ENCODE measurements at regions not wholly inside any gene's neighbourhood (a gene's known extent, or its start where the extent isn't known, plus 50 kb on each side); places are given as distances from the start of the nearest gene placed in this dataset.

- TF ChIP-seq EZH2 (IDR thresholded peaks at IDR 0.05) (no peak), FOXP2 (optimal IDR thresholded peaks at IDR 0.05; ENCODE audit: control extremely low read depth, extremely low read length, insufficient read depth) (no peak), POLR2AphosphoS5 (IDR thresholded peaks at IDR 0.05; ENCODE audit: borderline replicate concordance, low read depth, low read length) (no peak)
- no peak for DNase-seq (ENCODE audit: low read depth, low spot score)
Measured at GRCh38 chr17:72294487-72294893, 173.7 kb downstream of the SOX9 start.

DNA sequence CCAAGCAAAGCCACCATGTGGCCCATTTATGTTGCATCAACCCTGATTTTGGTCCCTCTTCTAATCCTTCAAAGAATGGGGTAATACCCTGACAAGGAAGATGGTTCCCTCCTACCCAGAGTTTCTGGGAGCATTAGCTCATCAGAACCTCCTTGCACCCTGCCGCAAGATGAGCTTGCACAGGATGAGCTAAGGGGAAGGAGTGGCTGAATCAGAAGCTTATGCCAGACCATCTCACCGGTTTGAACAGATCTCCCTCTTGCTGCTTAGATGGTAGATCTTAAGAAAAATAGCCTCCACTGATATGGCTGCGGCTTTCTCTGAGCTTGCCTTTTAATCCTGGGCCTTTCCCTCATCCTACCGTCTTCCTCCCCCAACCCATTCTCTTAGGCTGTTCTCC, 175.1 kb downstream of the SOX9 start:
- no peak overlapping the region for H3K27ac ChIP-seq
- TF ChIP-seq EZH2 (IDR thresholded peaks at IDR 0.05), result no peak
- TF ChIP-seq POLR2AphosphoS5 (IDR thresholded peaks at IDR 0.05; ENCODE audit: borderline replicate concordance, low read depth, low read length), result no peak
- TF ChIP-seq FOXP2 (optimal IDR thresholded peaks at IDR 0.05; ENCODE audit: control extremely low read depth, extremely low read length, insufficient read depth), result no peak
- no peak overlapping the region for H3K9ac ChIP-seq (ENCODE audit: insufficient read length)
- no peaks in the 10 kb centered on the region for H3K9me3 ChIP-seq (ENCODE audit: low read depth, low read length)
- no peaks in the 10 kb centered on the region for H3K36me3 ChIP-seq (ENCODE audit: insufficient read depth, low read length)
- no peak for DNase-seq (ENCODE audit: low read depth, low spot score)
- no peak overlapping the region for H3K4me3 ChIP-seq

More at GRCh38 chr17:72294487-72294893, 173.7 kb downstream of the SOX9 start:
- Histone ChIP-seq H3K4me3 (no peak overlapping the region), H3K9me3 (ENCODE audit: low read depth, low read length) (no peaks in the 10 kb centered on the region), H3K9ac (ENCODE audit: insufficient read length) (no peak overlapping the region), H3K36me3 (ENCODE audit: insufficient read depth, low read length) (no peaks in the 10 kb centered on the region), H3K27ac (no peak overlapping the region)

- TF ChIP-seq FOXP2 (optimal IDR thresholded peaks at IDR 0.05; ENCODE audit: control extremely low read depth, extremely low read length, insufficient read depth) (no peak), POLR2AphosphoS5 (IDR thresholded peaks at IDR 0.05; ENCODE audit: borderline replicate concordance, low read depth, low read length) (no peak), EZH2 (IDR thresholded peaks at IDR 0.05) (no peak)
- Histone ChIP-seq H3K27ac (no peak overlapping the region), H3K9ac (ENCODE audit: insufficient read length) (no peak overlapping the region), H3K4me3 (no peak overlapping the region), H3K36me3 (ENCODE audit: insufficient read depth, low read length) (no peaks in the 10 kb centered on the region), H3K9me3 (ENCODE audit: low read depth, low read length) (no peaks in the 10 kb centered on the region)
- DNase-seq (ENCODE audit: low read depth, low spot score), result no peak
Measured at GRCh38 chr17:72296456-72296855, 175.6 kb downstream of the SOX9 start.

DNA sequence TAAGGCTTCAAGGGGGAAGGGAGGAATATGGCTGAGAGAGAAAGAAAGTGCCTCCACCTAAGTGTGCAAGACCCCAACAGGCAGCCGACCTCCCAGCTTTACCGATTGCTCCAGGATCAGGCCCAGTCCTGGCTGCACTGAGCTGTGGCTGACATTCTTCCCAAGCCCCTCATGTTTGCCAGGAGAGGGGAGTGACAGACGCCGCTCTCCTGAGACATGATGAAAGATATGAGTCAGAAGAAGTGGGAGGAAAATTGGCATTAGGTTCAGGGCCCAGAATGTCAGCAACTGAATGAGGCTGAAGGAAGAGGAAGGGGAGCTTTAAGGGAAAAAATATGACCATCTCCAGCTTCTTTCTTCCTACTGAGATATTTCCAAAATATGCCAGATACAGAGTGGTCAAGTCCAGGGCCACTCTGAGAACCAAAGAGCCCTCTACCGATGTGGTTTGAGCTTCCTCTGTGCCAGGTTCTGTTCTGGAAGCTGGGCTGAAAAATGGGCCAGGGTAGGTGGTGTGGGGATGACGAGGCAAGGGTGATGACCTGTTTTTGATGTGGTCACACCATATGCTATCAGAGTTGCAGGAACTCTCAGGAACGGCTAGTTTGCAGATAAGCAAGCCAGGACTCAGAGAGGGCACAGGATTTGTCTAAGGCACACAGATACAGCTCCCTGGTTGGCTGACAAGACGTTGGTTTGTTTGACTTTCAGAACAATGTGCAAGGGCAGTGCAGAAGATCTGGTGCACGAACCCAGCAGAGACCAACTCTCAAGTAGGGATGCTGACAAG, 176.7 kb downstream of the SOX9 start:
- no peak overlapping the region for H3K27ac ChIP-seq
- H3K9ac ChIP-seq (ENCODE audit: insufficient read length), result no peak overlapping the region
- no peak for DNase-seq (ENCODE audit: low read depth, low spot score)

DNA sequence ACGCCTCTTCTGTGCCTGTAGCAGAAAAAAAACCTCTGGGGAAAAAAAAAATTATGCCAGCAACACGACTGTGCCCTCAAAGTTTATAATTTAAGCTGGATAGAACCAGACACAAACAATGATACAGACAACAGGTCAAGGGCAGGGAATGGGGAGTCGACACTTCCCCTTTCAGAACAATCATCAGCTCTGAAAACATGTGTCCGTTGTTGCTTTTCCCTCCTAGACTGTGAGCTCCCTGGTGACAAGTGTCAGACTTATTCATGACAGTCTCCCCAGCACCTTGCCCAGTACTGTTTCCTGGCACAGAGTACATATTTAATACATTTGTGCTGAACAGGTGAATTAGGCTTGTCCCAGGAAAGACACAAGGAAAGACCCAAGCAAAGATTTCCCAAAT, 178.3 kb downstream of the SOX9 start:
- H3K4me3 ChIP-seq, result no peak overlapping the region
- TF ChIP-seq FOXP2 (optimal IDR thresholded peaks at IDR 0.05; ENCODE audit: control extremely low read depth, extremely low read length, insufficient read depth) (no peak), POLR2AphosphoS5 (IDR thresholded peaks at IDR 0.05; ENCODE audit: borderline replicate concordance, low read depth, low read length) (no peak), EZH2 (IDR thresholded peaks at IDR 0.05) (no peak)
- H3K9ac ChIP-seq (ENCODE audit: insufficient read length), result no peak overlapping the region
- no peak for DNase-seq (ENCODE audit: low read depth, low spot score)
- no peak overlapping the region for H3K27ac ChIP-seq
- no peaks in the 10 kb centered on the region for H3K36me3 ChIP-seq (ENCODE audit: insufficient read depth, low read length)
- H3K9me3 ChIP-seq (ENCODE audit: low read depth, low read length), result no peaks in the 10 kb centered on the region

More for the DNA sequence above, 176.7 kb downstream of the SOX9 start:
- Histone ChIP-seq H3K4me3 (no peak overlapping the region), H3K9me3 (ENCODE audit: low read depth, low read length) (no peaks in the 10 kb centered on the region), H3K36me3 (ENCODE audit: insufficient read depth, low read length) (no peaks in the 10 kb centered on the region)
- no peak for TF ChIP-seq POLR2AphosphoS5 (IDR thresholded peaks at IDR 0.05; ENCODE audit: borderline replicate concordance, low read depth, low read length)

DNA sequence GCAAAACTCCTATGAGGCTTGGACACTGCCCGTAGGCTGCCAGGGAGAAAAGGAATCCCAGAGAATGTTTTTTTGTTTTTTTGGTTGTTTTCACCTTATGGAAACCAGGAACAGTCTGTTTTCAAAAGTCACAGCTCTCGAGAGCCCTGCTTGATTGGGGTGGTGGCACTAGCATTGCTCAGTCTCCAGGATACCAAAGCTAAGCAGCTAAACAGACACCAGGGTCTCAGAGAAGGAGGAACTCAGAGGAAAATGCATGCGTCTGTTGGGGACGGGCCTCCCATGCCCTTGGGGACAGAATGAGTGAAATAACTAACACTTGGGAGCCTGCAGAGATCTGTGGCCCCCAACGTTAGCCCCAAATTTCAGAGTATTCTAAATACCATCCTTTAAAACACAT, 178.8 kb downstream of the SOX9 start:
- no peak for DNase-seq (ENCODE audit: low read depth, low spot score)
- Histone ChIP-seq H3K9me3 (ENCODE audit: low read depth, low read length) (no peaks in the 10 kb centered on the region), H3K27ac (no peak overlapping the region), H3K36me3 (ENCODE audit: insufficient read depth, low read length) (no peaks in the 10 kb centered on the region), H3K4me3 (no peak overlapping the region), H3K9ac (ENCODE audit: insufficient read length) (no peak overlapping the region)
- TF ChIP-seq FOXP2 (optimal IDR thresholded peaks at IDR 0.05; ENCODE audit: control extremely low read depth, extremely low read length, insufficient read depth) (no peak), POLR2AphosphoS5 (IDR thresholded peaks at IDR 0.05; ENCODE audit: borderline replicate concordance, low read depth, low read length) (no peak), EZH2 (IDR thresholded peaks at IDR 0.05) (no peak)

GRCh38 chr17:72301887-72302286, 181.1 kb downstream of the SOX9 start:
- Histone ChIP-seq H3K9me3 (ENCODE audit: low read depth, low read length) (no peaks in the 10 kb centered on the region), H3K9ac (ENCODE audit: insufficient read length) (no peak overlapping the region), H3K4me3 (no peak overlapping the region), H3K36me3 (ENCODE audit: insufficient read depth, low read length) (no peaks in the 10 kb centered on the region), H3K27ac (no peak overlapping the region)
- TF ChIP-seq POLR2AphosphoS5 (IDR thresholded peaks at IDR 0.05; ENCODE audit: borderline replicate concordance, low read depth, low read length), result no peak
- no peak for TF ChIP-seq EZH2 (IDR thresholded peaks at IDR 0.05)
- TF ChIP-seq FOXP2 (optimal IDR thresholded peaks at IDR 0.05; ENCODE audit: control extremely low read depth, extremely low read length, insufficient read depth), result no peak
- no peak for DNase-seq (ENCODE audit: low read depth, low spot score)

GRCh38 chr17:72302735-72303134, 181.9 kb downstream of the SOX9 start:
- TF ChIP-seq EZH2 (IDR thresholded peaks at IDR 0.05) (no peak), POLR2AphosphoS5 (IDR thresholded peaks at IDR 0.05; ENCODE audit: borderline replicate concordance, low read depth, low read length) (no peak), FOXP2 (optimal IDR thresholded peaks at IDR 0.05; ENCODE audit: control extremely low read depth, extremely low read length, insufficient read depth) (no peak)
- DNase-seq (ENCODE audit: low read depth, low spot score), result no peak
- Histone ChIP-seq H3K9me3 (ENCODE audit: low read depth, low read length) (no peaks in the 10 kb centered on the region), H3K27ac (no peak overlapping the region), H3K4me3 (no peak overlapping the region), H3K9ac (ENCODE audit: insufficient read length) (no peak overlapping the region), H3K36me3 (ENCODE audit: insufficient read depth, low read length) (no peaks in the 10 kb centered on the region)

Measured in SK-N-MC (cell line).